Naive B cell (primary cell): ENCODE measurements at regions not wholly inside any gene's neighbourhood (a gene's known extent, or its start where the extent isn't known, plus 50 kb on each side); places are given as distances from the start of the nearest gene placed in this dataset.
A peak's percentile ranks its signal among the peaks of the same experiment; 100 is the strongest.
"Not testable (repeated sequence)": the region's sequence is repeated elsewhere in the genome, so short reads cannot be mapped to it uniquely, and the experiment has no call there.

Experiments used
- ATAC-seq, 2 donors: fragments of 150-1000 bp; cut with Tn5 transposase; 2 replicates each; pipeline ENCODE4 v1.10.0; 2021; ENCODE audit warnings: low read depth in 2 of 2, mild to moderate bottlenecking in 2 of 2, moderate library complexity in 2 of 2
- DNase-seq: peaks from one replicate; pipeline ENCODE4 v3.0.0; 2022
- H3K27ac Mint-ChIP-seq, 6 donors: one replicate each; pipeline ENCODE4 v1.8.0; 2020 to 2022; ENCODE audit warnings: mild to moderate bottlenecking in 6 of 6, mixed read lengths in 6 of 6, moderate library complexity in 5 of 6, inconsistent platforms in 2 of 6
- H3K27me3 Mint-ChIP-seq, 3 donors: one replicate each; pipeline ENCODE4 v1.8.0; 2021 to 2022; ENCODE audit warnings: mixed read lengths in 3 of 3, mild to moderate bottlenecking in 1 of 3
- H3K36me3 Mint-ChIP-seq, 2 donors: one replicate each; pipeline ENCODE4 v1.8.0; 2020 to 2022; ENCODE audit warnings: mixed read lengths in 2 of 2, inconsistent platforms in 1 of 2, mild to moderate bottlenecking in 1 of 2
- H3K4me1 Mint-ChIP-seq, 3 donors: one replicate each; pipeline ENCODE4 v1.8.0; 2020 to 2022; ENCODE audit warnings: mixed read lengths in 3 of 3, inconsistent platforms in 1 of 3, mild to moderate bottlenecking in 1 of 3, moderate library complexity in 1 of 3
- H3K4me3 Mint-ChIP-seq, 8 donors: one replicate each; pipeline ENCODE4 v1.8.0; 2020 to 2022; ENCODE audit warnings: mild to moderate bottlenecking in 8 of 8, mixed read lengths in 8 of 8, moderate library complexity in 8 of 8, inconsistent platforms in 2 of 8
- H3K9me3 Mint-ChIP-seq, 7 donors: one replicate each; pipeline ENCODE4 v1.8.0; 2020 to 2022; ENCODE audit warnings: mixed read lengths in 7 of 7, mild to moderate bottlenecking in 5 of 7, inconsistent platforms in 2 of 7, moderate library complexity in 1 of 7

DNA sequence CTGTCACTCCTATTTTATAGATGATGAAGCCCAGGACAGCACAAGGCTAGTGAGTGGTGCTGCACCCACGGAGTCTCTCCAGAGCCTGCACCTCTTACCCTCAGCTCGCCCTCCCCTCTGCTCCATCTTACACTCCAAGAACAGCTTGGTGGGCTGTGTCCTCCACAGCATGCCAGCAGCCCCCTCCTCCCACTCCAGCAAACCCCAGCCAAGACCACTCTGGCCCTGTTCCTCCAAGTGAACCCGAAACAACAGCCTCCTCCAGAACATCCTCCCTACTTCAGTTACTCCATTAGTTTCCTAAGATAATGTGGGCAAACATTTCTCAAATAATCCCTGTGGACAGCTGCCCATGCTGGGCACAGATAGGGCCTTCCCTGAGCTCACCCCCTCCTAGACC is 62.7 kb upstream of the KLF7 start:
- peaks cover 4 to 17% (median 7%) of the 10 kb centered on the region in 3 donors for H3K4me1 Mint-ChIP-seq
- ATAC-seq (no peak), DNase-seq (no peak)
- H3K36me3 Mint-ChIP-seq, result peaks cover 9 to 12% of the 10 kb centered on the region in 2 donors
- peak overlapping the region in 1 of 8 donors; percentile 69 for H3K4me3 Mint-ChIP-seq
- H3K9me3 Mint-ChIP-seq, result peaks cover 0 to 5% (median 0%) of the 10 kb centered on the region in 7 donors
- peak overlapping the region in 2 of 6 donors; percentile 62 to 71 for H3K27ac Mint-ChIP-seq
- peaks cover 0 to 18% (median 5%) of the 10 kb centered on the region in 3 donors for H3K27me3 Mint-ChIP-seq

DNA sequence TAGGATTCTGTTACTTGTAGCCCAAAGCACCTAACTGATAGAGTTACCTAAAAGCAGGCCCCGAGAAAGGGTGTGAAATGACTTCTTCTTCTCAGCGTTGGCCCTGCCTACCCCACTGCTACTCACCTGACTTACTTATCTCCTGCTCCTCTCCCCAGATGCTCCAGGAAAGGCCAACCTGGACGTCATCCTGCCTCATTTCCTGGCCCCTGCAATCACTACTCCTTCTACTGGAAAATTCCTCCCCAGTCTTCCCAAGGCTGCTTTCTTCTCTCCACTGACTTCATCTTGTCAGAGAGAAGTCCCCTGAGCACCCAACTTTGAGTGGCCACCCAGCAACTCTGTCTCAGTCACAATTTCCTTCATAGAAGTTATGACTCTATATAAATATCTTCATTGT is 63.4 kb upstream of the KLF7 start:
- ATAC-seq, result no peak
- H3K36me3 Mint-ChIP-seq, result peaks cover 9 to 12% of the 10 kb centered on the region in 2 donors
- no peak overlapping the region for H3K27ac Mint-ChIP-seq
- H3K4me1 Mint-ChIP-seq, result peaks cover 4 to 17% (median 7%) of the 10 kb centered on the region in 3 donors
- no peak for DNase-seq
- peaks cover 0 to 5% (median 0%) of the 10 kb centered on the region in 7 donors for H3K9me3 Mint-ChIP-seq
- no peak overlapping the region for H3K4me3 Mint-ChIP-seq
- peaks cover 0 to 18% (median 5%) of the 10 kb centered on the region in 3 donors for H3K27me3 Mint-ChIP-seq

DNA sequence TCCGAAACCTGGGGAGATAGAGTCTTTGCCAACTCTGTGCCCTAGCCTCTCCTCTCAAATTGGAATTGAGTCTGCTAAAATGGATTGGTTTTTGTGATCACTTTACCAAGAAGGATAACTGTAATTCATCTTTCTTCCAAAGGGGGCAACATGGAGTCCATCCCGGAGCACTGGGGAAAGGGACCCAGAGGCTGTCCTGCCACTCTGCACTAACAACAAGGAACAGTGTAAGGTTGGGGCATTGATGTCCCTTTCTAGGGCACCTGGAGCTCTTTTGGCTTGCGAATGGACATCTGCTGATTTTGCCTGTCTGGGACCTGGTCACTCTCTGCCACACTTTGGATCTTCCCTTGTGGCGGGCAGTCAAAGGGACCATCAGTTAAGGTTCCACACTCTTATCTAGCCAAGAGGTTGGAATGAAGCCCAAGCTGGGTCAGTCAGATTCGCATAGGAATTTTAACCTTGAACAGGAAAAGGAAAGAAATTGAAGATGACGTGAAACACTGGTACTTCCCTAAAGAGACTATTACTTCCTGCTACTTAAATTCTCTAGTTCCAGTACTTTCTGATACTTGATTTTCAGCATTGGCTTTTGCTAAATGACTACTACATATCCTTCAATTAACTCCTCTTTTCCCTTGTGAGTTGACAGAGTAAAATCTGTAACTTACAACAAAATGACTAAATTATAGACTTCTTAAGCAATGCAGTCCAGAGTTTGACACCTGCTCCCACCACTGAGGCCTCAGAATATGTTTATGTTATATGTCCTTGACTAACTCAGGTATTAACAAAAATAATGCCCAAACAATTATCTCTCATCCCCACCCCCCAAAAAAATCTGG is 64.7 kb upstream of the KLF7 start:
- peak in 1 of 2 donors; percentile 23 for ATAC-seq
- peaks cover 4 to 17% (median 7%) of the 10 kb centered on the region in 3 donors for H3K4me1 Mint-ChIP-seq
- H3K9me3 Mint-ChIP-seq, result peaks cover 0 to 5% (median 0%) of the 10 kb centered on the region in 7 donors
- no peak overlapping the region for H3K27ac Mint-ChIP-seq
- H3K4me3 Mint-ChIP-seq, result peak overlapping the region in 1 of 8 donors; percentile 10
- peaks cover 0 to 12% (median 2%) of the 10 kb centered on the region in 3 donors for H3K27me3 Mint-ChIP-seq
- H3K36me3 Mint-ChIP-seq, result peaks cover 9 to 12% of the 10 kb centered on the region in 2 donors
- DNase-seq, result no peak

DNA sequence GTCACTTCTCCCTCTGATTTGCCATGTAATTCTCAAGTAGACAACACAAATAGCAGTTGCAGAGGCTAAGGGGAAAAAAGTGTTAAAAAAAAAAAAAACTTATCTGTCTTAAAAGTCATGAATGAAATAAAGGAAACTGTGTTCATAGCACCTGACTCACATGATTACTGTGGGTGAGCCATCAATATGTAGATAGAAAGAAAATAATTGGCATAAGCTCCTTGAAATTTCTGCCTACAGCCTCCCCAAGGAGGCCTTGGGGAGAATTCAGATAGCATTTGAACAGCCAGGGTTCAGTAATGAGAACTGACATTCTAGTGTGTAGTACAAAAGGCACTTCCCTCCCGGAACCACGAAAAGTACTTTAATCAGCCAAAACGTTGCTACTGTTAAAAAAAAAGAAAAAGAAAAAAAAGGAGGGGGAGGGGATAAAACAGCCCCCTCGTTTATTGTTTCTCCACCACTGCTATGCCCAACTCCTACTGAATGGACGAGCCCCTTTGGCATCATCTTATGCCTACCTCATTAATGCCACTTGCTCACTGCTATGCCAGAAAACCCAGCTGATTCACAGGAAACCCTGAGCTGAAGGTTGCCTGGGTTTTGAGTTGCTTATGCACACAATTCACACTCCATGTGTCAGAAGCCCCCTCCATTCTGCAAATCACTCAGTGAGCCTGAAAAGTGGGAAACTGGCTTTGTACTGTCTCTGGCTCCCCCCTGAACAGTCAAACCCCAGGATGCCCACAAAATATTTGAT is 65.5 kb upstream of the KLF7 start:
- H3K4me1 Mint-ChIP-seq, result peaks cover 4 to 17% (median 7%) of the 10 kb centered on the region in 3 donors
- H3K4me3 Mint-ChIP-seq, result no peak overlapping the region
- peaks cover 0 to 12% (median 0%) of the 10 kb centered on the region in 3 donors for H3K27me3 Mint-ChIP-seq
- H3K9me3 Mint-ChIP-seq, result peaks cover 0 to 5% (median 0%) of the 10 kb centered on the region in 7 donors
- ATAC-seq, result no peak
- DNase-seq, result no peak
- H3K36me3 Mint-ChIP-seq, result peaks cover 9 to 12% of the 10 kb centered on the region in 2 donors
- peak overlapping the region in 3 of 6 donors; percentile 39 to 49 (median 43) for H3K27ac Mint-ChIP-seq

DNA sequence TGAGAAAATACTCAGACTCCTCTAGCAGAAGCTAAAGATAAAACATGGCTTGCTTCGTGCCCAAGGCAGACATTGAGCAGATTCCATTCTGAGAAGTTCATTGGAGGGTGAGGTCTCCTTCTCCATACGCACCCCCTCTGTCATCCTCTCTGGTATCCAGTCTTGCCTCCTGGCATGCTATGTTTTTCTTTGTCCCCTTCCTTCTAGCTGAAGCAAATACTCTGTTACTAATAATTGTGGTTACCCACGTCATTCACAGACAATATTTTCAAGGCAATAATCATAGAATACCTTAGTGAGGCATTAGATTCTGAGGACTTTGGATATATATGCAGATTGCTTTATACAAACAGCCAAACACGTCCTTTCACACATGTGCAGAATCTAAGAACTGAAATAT is 66.2 kb upstream of the KLF7 start:
- Mint-ChIP-seq H3K27me3 (peaks cover 0 to 5% (median 0%) of the 10 kb centered on the region in 3 donors), H3K9me3 (peaks cover 0 to 5% (median 0%) of the 10 kb centered on the region in 7 donors), H3K4me3 (no peak overlapping the region), H3K27ac (peak overlapping the region in 1 of 6 donors; percentile 49), H3K36me3 (peaks cover 9 to 12% of the 10 kb centered on the region in 2 donors), H3K4me1 (peaks cover 4 to 17% (median 7%) of the 10 kb centered on the region in 3 donors)
- no peak for DNase-seq
- no peak for ATAC-seq

DNA sequence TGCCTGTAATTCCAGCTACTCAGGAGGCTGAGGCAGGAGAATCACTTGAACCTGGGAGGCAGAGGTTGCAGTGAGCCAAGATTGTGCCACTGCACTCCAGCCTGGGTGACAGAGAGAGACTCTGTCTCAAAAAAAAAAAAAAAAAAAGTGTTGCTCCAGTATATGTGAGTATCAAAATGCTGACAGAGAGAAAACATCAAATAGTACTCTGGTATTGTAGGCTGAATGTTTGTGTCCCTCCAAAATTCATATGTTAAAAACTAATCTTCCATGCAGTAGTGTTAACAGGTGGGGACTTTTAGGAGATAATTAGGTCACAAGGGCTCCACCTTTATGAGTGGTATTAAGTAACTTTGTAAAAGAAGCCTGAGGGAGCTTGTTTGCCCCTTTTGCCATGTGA is 67.4 kb upstream of the KLF7 start:
- Mint-ChIP-seq H3K36me3 (peaks cover 9 to 12% of the 10 kb centered on the region in 2 donors), H3K4me1 (peaks cover 7 to 17% (median 7%) of the 10 kb centered on the region in 3 donors)
- H3K27ac Mint-ChIP-seq, ATAC-seq, H3K4me3 Mint-ChIP-seq, DNase-seq, H3K27me3 Mint-ChIP-seq, H3K9me3 Mint-ChIP-seq: not testable (repeated sequence)

DNA sequence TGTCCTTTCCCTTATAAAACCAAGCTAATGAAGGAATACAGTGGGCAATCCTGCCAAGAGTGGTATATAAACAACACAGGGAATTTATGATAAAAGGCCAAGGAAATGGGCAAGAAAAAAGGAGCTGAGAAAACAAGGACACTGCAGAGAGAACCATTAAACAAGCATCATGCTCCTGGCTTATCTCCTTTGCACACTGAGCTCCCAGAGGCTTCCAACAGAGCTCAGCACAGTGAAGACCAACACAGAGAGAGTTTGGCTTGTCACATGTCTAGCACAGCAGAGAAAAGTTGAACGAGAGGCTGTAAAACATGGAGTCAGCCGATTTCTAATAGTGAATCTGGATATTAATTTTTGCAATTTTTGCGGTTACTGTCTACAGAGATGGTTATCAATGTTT is 68.0 kb upstream of the KLF7 start:
- no peak for ATAC-seq
- H3K4me3 Mint-ChIP-seq, result no peak overlapping the region
- H3K27ac Mint-ChIP-seq, result peak overlapping the region in 2 of 6 donors; percentile 19 to 62
- peaks cover 7 to 17% (median 8%) of the 10 kb centered on the region in 3 donors for H3K4me1 Mint-ChIP-seq
- H3K9me3 Mint-ChIP-seq, result peaks cover 0 to 5% (median 2%) of the 10 kb centered on the region in 7 donors
- DNase-seq, result no peak
- no peaks in the 10 kb centered on the region for H3K27me3 Mint-ChIP-seq
- peaks cover 9 to 12% of the 10 kb centered on the region in 2 donors for H3K36me3 Mint-ChIP-seq

DNA sequence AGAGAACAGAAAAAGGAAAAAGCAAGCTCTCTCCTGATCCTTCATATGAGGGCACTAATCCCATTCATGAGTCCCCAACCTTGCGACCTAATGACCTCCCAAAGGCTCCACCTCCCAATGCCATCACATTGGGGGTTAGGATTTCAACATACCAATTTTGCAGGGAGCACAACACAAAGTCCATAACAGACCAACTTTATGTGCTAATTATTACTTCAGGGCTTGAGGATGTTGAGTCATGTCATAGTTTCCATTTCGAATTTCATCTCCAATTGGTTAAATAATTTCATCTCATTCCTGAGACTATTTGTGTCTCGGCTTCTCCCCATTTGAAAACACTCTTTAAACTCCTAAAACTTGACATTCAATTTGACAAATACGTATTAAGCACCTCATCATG is 69.9 kb upstream of the KLF7 start:
- peaks cover 0 to 2% of the 10 kb centered on the region in 2 donors for H3K36me3 Mint-ChIP-seq
- ATAC-seq (no peak), DNase-seq (no peak)
- H3K27ac Mint-ChIP-seq, result no peak overlapping the region
- H3K4me1 Mint-ChIP-seq, result peaks cover 2 to 18% (median 9%) of the 10 kb centered on the region in 3 donors
- peaks cover 0 to 3% (median 0%) of the 10 kb centered on the region in 7 donors for H3K9me3 Mint-ChIP-seq
- no peaks in the 10 kb centered on the region for H3K27me3 Mint-ChIP-seq
- no peak overlapping the region for H3K4me3 Mint-ChIP-seq

DNA sequence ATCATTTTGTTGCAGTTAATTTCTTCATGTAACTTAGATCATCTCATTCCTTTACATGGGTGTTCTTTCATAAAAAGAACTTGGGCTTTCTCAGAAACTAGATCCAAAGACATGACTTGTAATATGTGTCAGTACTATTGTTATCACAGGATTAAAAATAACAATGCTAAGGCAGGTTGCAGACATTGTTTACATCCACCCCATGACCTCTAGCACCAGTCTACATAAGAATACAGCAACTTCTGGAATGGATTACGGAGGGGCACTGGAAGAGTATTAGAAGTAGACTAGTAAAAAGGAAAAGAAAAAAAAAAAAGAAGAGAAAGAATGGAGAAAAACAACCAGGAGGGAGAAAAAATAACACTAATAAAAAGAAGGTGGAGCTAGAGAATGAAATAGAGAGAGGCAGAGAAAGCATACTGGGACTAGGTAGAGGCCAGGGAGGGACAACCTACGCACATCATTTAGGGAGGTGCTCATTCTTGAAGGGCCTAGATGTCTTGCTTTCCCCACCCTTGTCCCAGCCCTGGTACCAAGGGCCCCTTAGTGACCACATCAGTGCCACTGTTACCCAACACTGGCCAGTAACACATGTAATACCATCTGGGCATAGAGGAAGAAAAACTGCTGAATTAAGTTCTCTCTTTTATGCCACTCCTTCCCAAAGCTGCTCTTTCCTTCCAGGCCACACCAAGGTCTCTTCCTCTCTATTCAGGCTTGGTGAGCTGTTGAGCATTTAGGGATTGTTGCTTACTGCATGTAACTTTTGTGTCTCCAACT is 70.6 kb upstream of the KLF7 start:
- H3K36me3 Mint-ChIP-seq, result no peaks in the 10 kb centered on the region
- peaks cover 0 to 12% (median 7%) of the 10 kb centered on the region in 3 donors for H3K4me1 Mint-ChIP-seq
- no peak for ATAC-seq
- no peak overlapping the region for H3K27ac Mint-ChIP-seq
- peaks cover 0 to 3% (median 0%) of the 10 kb centered on the region in 7 donors for H3K9me3 Mint-ChIP-seq
- no peaks in the 10 kb centered on the region for H3K27me3 Mint-ChIP-seq
- no peak overlapping the region for H3K4me3 Mint-ChIP-seq
- DNase-seq, result no peak

DNA sequence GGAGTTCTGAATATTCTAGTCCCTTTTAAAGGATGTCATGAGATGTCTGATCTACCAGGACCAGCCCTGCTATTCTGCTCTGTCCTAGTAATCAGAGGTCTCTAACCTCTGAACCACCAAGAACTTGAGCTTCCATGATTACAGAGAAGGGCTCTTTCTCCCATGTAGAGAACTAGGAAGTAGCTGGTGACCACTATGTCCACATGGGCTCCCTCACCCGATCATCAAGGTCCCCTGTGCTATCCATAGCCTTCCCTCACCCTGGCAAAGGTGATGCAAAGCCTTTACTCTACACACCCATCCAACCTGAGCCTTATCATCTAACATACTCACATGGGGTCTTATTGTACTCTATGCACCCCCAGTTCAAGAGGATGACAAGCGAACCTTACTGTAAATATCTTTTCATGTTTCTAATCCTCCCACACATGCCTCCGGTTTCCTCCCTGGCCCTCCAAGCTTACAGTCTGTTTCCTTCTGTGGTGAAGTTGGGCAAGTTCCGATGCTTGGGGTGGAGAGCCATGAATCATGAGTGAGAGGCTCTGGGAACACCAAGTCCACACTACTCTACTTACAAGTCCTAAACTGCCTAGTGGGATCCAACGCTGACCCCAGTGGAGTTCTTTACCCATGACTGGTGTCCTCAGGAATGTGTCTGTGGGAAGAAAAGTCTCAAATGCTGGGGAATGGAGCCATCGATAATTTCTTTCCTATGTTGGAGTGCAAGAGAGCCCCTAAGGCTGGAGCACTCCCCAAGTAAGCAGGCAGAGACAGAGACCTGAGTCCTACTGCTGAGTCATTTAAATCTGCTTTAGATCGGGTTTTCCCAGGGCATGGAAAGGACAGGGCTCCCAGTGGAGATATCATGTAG is 73.3 kb upstream of the KLF7 start:
- DNase-seq (no peak), ATAC-seq (no peak)
- no peaks in the 10 kb centered on the region for H3K27me3 Mint-ChIP-seq
- no peak overlapping the region for H3K4me3 Mint-ChIP-seq
- peaks cover 0 to 3% (median 0%) of the 10 kb centered on the region in 7 donors for H3K9me3 Mint-ChIP-seq
- no peaks in the 10 kb centered on the region for H3K36me3 Mint-ChIP-seq
- peaks cover 0 to 7% (median 5%) of the 10 kb centered on the region in 3 donors for H3K4me1 Mint-ChIP-seq
- peak overlapping the region in 1 of 6 donors; percentile 75 for H3K27ac Mint-ChIP-seq

DNA sequence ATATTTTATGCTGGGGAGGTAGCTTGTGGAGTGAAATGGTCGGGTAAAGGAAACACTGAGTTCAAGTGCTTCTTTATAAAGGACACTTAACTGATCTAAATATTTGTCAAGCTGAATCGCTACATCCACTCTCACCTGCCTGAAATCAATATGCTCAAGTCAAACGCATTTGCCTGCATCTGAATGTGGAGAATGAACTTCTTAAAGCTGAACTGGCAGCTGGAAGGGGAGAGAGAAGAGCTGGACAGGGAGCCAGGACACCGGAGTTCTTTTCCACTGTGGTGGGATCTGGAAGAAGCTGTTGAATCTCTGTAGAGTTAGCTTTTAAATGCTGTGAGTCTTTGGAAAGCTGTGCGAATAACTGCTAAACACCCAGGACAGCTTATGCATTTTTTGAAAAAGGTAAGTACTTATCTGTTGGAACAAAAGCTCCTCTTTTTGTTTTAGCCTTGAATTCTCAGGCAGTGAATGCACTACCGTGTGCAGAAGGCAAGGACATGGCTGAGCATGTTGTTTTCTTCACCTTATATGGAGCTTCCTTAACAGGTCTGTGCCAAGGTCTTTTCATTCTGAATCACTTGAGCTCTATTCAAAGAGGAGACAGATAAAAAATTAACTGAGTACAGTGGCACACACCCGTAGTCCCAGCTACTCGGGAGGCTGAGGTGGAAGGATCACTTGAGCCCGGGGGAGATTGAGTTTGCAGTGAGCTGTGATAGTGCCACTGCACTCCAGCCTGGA is 74.2 kb upstream of the KLF7 start:
- Mint-ChIP-seq H3K9me3 (peaks cover 0 to 3% (median 0%) of the 10 kb centered on the region in 7 donors), H3K27ac (no peak overlapping the region), H3K4me3 (no peak overlapping the region), H3K27me3 (no peaks in the 10 kb centered on the region), H3K36me3 (no peaks in the 10 kb centered on the region), H3K4me1 (peaks cover 0 to 7% (median 5%) of the 10 kb centered on the region in 3 donors)
- ATAC-seq, result no peak
- DNase-seq, result no peak

DNA sequence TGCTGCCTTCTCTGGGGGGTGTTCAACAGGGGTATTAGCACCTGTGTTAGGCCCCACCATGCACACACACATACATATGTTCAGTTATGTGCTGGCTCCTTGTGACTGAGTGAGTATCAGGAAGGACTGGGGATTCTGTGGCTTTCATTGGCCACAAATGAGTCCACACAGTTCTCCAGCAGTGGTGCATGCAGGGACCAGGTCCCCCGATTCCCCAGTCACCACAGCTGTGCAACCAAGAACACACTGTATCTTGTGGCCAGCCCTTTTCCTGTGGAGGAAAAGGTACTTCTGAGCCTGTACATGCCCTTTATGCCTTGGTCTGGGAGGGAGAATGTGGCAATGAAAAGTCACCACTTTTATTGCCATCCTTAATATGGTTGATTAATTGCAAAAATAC is 74.9 kb upstream of the KLF7 start:
- ATAC-seq (no peak), DNase-seq (no peak)
- Mint-ChIP-seq H3K27me3 (no peaks in the 10 kb centered on the region), H3K9me3 (peaks cover 0 to 3% (median 0%) of the 10 kb centered on the region in 7 donors), H3K4me1 (peaks cover 0 to 7% (median 5%) of the 10 kb centered on the region in 3 donors), H3K36me3 (no peaks in the 10 kb centered on the region), H3K27ac (no peak overlapping the region), H3K4me3 (no peak overlapping the region)
